CD4-positive, alpha-beta T cell treated with Interleukin-17A for 4 hours (primary cell): ENCODE measurements at regions not wholly inside any gene's neighbourhood (a gene's known extent, or its start where the extent isn't known, plus 50 kb on each side); places are given as distances from the start of the nearest gene placed in this dataset.
"Not testable (repeated sequence)": the region's sequence is repeated elsewhere in the genome, so short reads cannot be mapped to it uniquely, and the experiment has no call there.

ENCODE experiments used
- DNase-seq: peaks from one replicate; pipeline ENCODE4 v3.0.0-alpha.2; 2020; ENCODE audit warnings: mixed read lengths

DNA sequence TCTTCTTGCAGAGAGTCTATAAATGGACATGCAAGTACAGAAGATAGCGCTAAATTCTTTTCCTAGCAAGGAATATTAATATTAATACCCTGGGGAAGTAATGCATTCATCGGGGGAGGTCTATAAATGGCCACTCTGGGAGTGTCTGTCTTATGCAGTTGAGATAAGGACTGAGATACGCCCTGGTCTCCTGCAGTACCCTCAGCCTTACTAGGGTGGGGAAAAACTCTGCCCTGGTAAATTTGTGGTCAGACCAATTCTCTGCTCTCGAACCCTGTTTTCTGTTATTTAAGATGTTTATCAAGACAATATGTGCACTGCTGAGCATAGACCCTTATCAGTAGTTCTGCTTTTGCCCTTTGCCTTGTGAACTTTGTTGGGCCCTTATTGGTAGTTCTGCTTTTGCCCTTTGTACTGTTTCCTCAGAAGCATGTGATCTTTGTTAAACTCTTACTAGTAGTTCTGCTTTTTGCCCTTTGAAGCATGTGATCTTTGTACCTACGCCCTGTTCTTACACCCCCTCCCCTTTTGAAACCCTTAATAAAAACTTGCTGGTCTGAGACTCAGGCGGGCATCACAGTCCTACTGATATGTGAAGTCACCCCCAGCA, 1956.2 kb downstream of the PCDH9 start:
- not testable (repeated sequence) for DNase-seq

DNA sequence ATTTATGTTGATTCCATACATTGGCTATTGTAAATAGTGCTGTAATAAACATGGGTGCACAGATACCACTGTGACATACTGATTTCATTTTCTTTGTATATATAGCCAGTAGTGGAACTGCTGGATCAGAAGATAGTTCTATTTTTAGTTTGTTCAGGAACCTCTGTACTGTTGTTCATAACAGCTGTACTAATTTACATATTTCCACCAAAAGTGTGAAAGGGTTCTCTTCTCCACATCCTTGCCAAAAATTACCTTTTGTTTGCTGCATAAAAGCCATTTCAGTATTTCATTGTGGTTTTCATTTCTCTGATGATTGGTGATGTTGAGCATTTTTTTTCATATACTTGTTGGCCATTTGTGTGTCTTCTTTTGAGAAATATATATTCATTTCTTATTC, 1962.1 kb downstream of the PCDH9 start:
- no peak for DNase-seq

DNA sequence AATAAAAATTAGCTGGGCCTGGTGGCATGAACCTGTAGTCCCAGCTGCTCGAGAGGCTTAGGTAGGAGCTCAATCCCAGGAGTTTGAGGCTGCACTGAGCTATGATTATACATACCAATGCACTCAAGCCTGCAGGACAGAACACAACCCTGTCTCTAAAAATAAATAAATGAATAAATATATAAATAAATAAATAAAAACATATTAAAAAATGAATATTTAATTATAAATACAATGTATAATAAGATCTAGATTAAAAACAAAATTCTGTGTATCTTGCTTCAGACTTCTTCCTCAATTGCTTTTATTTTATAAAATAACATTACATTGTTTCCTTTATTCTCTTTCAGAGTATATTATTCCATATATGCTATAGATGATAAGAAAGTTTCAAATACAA, 1964.1 kb downstream of the PCDH9 start:
- no peak for DNase-seq

DNA sequence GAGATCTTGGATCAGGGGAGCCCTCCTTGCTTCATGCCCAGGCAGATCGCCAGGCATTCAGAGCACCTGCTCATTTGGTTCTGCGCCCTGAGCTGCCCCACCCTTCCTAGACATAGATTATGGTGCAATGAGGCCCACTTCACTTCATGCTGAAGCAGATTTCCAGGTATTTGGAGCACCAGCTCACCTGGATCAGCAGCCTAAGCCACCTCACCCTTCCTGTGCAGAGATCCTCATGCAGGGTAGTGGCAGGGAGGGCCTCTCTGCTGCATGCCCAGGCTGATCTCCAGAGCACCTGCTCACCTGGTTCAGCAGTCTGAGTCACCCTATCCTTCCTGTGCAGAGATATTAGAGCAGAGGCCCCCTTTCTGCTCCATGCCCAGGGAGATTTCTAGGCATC, 1966.1 kb downstream of the PCDH9 start:
- DNase-seq = no peak

DNA sequence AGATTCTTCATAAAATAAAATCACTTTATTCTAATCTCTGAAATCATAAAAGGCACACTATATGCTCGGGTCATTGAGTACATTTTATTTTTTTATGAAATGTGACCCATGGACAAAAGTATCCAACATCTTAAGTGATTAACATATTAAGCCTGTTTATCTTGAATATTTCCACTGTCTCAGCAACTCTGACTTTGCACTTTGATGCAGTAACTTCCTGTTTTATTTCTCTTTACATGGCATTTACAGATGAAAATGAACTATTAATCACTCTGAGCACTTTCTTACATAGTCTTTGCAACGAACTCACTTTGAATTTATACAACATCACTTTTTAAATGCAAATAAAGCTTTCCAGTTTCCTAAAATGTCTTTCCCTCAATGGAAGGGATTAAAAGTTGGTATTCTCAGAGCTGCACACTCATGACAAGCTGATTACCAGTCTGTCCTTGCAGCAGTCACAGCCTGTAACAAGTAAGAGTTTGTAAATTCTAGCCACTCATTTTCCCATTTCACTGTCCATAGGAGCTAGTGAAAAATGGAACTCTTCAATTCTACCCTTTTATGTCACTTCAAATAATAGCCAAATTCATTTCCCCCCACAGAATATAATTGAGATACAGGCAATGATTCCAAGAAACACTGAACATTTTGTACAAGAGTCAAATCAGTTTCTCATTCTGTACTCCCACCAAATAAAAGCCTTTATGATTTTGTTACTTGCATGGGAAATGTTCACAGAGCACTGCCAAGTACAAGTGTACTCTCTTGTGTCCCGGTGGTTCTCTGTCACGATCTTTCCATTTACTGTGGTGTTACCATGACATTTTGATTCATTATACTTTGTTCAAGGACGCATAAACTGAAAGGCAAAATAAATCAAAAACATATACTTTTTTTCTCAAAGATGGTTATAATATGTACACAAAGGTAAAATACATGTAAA, 1968.9 kb downstream of the PCDH9 start:
- no peak for DNase-seq

DNA sequence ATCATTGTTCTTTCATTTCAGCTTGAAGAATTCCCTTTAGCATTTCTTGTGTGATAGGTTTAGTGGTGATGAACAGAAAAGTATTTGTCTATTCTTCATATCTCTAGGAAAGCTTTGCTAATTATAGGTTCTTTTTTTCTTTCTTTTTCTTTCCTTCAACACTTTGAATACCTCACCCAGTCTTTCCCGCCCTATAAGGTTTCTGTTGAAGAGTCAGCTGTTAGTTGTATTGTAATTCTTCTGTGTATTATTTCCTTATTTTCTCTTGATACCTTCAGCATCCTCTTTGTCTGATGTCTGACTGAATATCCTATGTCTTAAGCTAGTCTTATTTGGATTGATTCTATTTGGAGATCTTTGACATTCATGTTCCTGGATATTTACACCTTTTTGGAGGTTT, 1989.4 kb downstream of the PCDH9 start:
- DNase-seq = no peak

DNA sequence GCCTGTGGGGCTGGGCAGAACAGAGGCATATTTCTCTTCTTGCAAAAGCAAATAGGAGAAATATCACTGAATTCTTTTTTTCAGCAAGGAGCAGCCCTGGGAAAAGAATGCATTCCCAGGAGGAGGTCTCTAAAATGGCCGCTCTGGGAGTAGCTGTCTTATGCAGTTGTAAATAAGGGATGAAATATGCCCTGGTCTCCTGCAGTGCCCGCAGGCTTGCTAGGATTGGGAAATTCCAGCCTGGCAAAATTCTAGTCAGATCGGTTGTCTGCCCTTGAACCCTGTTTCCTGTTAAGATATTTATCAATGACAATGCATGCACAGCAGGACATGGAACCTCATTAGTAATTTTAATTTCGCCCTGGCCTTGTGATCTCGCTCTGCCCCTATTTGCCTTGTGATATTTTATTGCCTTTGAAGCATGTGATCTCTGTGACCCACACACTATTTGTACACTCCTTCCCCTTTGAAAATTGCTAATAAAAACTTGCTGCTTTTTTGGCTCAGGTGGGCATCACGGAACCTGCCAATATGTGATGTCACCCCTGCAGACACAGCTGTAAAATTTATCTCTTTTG, 1993.2 kb downstream of the PCDH9 start:
- no peak for DNase-seq

DNA sequence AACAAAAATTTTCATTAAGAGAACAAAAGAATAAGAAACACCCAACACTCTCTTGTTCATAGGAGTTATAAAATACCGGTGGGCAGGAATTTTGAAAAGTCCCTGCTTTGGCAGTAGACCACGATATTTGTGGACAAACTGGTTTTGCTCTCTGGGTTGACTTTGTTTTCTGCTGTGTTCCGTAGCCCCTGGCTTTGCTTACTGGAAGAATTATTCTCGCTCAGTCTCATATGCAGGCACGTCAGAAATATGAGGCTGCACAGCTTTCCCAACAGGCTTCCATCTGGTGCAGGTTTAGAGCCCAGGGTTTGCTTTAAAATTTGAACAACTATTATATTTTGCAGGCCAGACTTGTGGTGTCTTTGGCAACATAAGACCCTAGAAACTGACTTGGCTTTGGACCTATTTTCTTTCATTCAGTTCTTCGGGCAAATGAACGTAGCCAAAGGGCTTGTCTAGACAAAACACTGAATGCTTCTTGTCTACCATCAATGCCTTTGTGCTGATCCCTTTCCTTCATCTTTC, 2012.6 kb downstream of the PCDH9 start:
- DNase-seq = no peak

DNA sequence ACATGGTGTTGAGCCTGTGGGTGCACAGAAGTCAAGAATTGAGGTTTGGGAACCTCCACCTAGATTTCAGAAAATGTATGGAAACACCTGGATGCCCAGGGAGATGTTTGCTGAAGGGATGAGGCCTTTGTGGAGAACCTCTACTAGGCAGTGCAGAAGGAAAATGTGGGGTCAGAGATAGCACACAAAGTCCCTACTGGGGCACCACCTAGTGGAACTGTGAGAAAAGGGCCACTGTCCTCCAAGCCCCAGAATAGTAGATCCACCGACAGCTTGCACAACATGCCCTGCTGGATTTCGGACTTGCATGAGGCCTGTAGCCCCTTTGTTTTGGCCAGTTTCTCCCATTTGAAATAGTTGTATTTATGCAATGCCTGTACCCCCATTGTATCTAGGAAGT, 2027.3 kb downstream of the PCDH9 start:
- DNase-seq = not testable (repeated sequence)

DNA sequence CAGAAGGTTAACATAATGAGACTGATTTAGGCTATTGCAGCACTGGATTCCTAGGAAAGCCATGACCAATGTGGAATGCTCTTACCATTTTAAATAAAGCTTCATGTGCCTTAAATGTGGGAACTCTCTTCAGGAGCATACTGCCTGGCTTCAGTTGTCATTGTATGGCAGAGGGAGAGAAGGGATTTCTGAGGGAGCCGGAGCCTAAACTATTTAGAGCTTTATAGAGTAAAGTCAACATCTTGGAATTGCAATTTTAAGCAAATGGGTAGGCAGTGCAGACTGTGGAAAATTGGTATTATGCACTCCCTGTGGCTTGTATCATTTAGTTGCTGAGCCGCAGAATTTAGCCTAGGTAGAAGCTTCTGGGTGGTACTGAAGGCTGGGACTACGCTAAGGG, 2041.4 kb downstream of the PCDH9 start:
- DNase-seq = no peak

DNA sequence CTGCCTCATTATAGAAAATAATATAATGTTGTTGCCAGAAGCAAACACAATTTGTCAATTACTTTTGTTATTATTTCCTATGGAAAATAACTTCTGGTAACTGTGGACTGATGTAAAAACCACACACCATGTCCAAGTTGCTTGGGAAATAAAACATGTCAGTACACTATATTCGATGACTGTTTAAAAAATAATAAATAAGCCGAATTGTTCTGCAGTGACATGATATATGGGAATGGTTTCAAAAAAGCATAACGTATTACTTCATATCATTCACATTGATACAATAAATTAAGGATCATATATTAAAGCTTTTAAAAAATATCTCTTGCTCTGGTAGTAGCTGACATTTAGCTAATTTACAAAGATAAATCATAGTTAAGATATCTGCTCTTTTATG, 2062.1 kb downstream of the PCDH9 start:
- no peak for DNase-seq

DNA sequence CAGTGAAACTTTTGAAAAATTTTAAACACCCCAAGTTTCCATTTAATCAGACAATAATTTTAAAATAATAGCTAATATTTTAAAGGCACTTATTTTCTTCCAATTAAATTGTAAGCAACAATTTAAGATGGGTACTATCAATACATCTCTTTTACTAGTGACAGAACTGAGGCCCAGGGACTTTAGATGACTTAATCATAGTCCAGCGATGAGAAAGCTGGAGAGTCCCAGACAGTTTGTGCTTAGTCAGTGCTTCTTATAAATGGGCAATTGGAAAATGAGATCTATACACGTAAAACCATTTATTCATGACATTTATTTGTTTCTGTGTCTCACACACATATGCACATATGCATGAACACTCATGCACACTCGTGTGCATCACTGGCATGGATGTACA, 2063.5 kb downstream of the PCDH9 start:
- no peak for DNase-seq

DNA sequence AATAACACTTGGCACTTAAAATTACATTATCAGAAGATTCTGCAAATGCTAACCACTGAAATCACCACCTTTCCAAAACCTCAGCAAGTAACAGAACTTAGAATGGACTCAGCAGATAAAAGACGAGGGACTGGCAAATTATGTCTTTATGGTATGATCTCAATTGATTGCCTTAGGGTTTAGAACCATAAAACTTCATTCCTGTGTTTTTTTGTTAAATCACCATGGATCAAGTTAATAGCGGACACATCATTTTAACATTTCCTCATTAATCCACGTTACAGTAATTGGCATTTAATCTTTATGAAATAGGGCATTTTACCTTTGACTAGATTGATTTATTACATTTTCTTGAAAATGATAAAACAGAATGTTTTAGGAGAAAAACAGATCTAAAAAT, 2070.3 kb downstream of the PCDH9 start:
- no peak for DNase-seq

DNA sequence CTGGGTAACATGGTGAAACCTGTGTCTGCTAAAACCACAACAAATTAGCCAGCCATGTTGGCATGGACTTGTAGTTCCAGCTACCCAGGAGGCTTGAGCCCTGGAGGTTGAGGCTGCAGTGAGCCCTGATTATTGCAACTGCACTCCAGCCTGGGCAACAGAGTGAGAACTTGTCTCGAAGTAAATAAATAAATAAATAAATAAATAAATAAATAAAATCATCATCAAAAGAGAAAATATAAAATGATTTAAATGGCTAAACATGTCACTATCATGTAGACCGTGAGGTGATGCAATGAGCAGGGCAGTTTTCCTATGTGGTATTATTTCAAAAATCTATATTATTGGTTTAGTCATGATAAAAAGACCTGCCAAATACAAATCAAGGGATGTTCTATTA, 2074.3 kb downstream of the PCDH9 start:
- no peak for DNase-seq

DNA sequence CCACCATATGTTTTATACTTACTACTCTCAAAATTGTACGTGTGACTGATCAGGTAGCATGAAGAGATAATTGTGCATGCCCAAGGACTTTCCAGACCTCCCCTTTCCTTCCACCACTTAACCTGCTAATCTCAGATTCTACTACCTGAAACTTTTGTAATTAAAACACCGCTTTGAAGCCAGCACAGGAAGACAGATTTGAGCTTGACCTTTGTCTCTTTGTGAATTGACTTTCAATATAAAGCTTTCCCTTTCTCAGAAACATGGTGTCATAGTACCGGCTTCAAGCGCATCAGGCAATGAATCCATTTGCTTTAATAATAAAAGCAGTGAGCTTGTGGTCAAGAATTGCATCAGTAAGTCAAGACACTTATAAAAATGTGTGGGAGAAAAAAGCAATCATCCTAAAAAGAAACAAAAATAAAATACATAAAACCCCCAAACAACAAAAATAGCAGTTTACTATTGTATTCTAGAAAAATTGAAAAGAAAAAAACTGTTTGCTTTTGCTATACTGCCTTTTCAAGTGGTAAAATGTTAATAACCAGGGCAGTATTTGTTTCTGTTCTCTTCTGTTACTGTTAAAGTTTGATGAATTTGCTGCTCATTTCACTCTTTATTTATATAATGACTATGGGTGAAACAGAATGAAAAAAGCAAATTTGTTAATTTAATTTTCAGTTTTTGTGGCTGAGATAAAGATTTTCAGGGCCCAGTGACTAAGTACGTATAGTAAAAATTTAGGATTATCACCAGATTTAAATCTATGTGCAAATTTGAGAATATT, 2075.3 kb downstream of the PCDH9 start:
- no peak for DNase-seq

DNA sequence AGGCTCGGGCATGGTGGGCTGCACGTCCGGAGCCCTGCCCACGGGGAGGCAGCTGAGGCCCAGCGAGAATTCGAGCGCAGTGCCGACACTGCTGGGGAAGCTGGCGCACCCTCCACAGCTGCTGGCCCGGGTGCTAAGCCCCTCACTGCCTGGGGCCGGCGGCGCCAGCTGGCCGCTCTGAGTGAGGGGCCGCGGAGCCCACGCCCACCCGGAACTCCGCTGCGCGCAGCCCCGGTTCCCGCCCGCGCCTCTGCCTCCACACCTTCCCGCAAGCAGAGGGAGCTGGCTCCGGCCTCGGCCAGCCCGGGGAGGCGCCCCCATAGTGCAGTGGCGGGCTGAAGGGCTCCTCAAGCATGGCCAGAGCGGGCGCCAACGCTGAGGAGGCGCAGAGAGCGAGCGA, 2080.4 kb downstream of the PCDH9 start:
- DNase-seq = no peak

DNA sequence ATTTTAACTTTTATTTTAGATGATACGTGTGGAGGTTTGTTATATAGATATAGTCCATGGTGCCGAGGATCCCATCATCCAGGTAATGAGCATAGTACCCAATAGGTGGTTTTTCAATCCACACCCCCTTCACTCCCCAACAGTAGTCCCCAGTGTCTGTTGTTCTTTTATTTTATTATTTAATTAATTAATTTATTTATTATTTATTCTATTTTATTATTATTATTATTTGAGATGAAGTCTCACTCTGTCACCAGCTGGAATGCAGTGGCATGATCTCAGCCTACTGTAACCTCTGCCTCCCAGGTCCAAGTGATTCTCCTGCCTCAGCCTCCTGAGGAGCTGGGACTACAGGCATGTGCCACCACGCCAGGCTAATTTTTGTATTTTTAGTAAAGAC, 2086.2 kb downstream of the PCDH9 start:
- DNase-seq = no peak

DNA sequence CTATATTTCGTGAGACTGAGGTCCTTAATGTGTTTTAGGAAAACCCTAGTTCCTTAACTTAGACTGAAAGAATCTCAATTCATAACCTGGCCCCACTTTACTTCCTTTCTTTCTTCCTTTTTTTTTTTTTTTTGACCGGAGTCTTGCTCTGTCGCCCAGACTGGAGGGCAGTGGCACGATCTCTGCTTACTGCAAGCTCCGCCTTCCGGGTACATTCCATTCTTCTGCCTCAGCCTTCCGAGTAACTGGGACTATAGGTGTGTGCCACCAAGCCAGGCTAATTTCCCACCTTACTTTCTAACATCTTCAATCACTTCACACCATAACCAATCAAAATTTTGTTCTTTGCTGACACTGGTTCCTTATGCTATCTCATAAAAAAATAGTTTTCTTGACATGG, 2097.0 kb downstream of the PCDH9 start:
- no peak for DNase-seq

DNA sequence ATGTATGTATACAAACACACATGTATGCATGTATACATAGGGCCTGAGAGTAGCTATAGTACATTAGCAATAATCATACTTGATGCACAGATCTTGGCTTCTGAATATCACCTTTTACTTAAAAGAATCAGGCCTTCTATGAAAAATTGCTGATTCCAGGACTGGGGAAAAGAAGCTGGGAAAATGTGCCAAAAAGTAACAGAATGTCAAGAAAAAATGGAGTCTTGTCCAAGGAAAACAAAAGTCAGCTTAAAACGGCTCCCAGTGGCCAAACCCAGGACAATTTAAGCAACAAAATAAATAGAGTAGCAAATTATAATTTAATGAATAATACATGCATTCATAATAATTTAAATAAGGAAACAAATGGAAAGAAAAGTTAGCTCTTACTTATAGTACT, 2104.9 kb downstream of the PCDH9 start:
- no peak for DNase-seq

DNA sequence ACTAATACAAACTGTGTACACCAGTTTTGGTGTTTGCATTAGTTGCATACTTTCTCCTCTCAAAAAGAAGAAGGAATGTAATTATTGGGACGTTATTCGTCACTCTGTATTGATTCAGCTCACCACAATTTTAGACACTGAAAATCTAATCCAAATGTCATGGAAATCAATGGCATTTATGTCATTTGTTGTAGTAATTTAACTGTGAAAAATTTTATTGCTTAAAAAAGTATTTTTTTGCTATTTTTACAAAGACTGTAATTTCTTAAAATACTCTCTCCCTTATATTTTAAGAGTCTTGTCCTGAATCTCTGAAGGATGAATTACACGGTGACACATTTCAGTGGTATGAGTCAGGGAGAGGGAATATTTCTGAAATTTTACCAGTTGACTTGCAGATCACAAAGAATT, 2117.6 kb downstream of the PCDH9 start:
- DNase-seq = no peak

DNA sequence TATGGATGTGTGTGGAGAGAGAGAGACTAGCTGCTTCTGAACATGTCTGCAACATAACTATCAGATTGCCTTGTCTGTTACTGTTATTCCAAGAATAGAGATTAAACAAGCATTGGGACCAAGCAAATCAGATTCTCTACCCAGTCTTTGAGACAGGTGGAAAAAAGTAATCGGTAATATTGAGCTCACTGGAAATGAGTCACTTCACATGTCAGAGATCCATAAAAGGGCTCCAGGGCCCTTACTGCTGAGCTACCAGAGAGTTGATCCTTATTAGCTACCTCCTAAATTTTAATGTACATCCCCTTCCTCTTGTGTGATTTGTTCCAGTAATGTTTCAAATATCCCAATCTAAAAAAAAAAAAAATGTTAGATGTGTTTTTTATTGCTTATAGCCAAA, 2118.0 kb downstream of the PCDH9 start:
- DNase-seq = no peak

DNA sequence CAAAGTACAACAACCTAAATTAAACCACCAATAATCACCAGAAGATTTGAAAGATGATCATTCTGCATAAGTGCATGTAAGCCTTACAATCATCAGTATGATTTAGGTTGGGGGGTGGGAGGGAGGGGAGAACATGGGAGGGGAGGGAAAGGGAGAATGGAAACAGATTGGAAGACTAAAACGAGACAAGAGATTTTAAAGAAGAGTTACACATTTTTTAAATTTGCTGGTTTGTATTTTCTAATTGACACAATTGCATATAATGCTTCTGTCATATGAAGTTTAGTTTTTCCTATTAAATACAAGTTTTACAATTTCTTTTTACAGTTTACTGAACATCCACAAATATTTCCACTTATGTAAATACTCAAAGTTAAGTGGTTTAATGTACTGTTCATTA, 2118.9 kb downstream of the PCDH9 start:
- DNase-seq = no peak

DNA sequence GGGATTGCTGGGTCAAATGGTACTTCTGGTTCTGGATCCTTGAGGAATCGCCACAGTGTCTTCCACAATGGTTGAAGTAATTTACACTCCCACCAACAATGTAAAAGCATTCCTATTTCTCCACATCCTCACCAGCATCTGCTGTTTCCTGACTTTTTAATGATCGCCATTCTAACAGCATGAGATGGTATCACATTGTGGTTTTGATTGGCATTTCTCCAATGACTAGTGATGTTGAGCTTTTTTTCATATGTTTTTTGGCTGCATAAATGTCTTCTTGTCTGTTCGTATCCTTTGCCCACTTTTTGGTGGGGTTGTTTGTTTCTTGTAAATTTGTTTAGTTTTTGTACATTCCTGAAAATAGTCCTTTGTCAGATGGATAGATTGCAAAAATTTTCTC, 2125.7 kb downstream of the PCDH9 start:
- DNase-seq = not testable (repeated sequence)
